Pancreas (tissue), 10 donors: ENCODE measurements at regions not wholly inside any gene's neighbourhood (a gene's known extent, or its start where the extent isn't known, plus 50 kb on each side); places are given as distances from the start of the nearest gene placed in this dataset.

Source experiments
- ATAC-seq, 4 donors: fragments of 200-7000 bp; cut with Tn5 transposase; one replicate each; pipeline versions ENCODE4 v1.8.0 to v1.9.1; 2020; ENCODE audit warnings: mild to moderate bottlenecking in 4 of 4, moderate library complexity in 4 of 4
- DNase-seq, 6 donors: peaks; one replicate each; pipeline ENCODE4 v3.0.0-alpha.2; 2020
- FAIRE-seq: peaks from 2 replicates; lab custom pipeline; 2012; peaks lifted over from hg19 to GRCh38; lab: Jason Lieb, UNC
- H3K27ac ChIP-seq, 4 donors: fragments of 200-600 bp; sonication (generic); 1 replicate in 3 of 4; 2 replicates in 1 of 4; pipeline versions ENCODE4 v1.5.0 to v1.8.0; 2020
- H3K27me3 ChIP-seq, 4 donors: fragments of 200-600 bp; one replicate each; pipeline ENCODE4 v1.8.0; 2021
- H3K36me3 ChIP-seq, 3 donors: fragments of 200-600 bp; sonication (generic) in 1 of 3; one replicate each; pipeline versions ENCODE4 v1.5.0 to v1.8.0; 2020 to 2021
- H3K4me1 ChIP-seq, 3 donors: fragments of 200-600 bp; one replicate each; pipeline ENCODE4 v1.8.0; 2021
- H3K4me3 ChIP-seq, 4 donors: fragments of 200-600 bp; sonication (generic) in 2 of 4; one replicate each; pipeline versions ENCODE4 v1.5.0 to v1.8.0; 2020 to 2021
- H3K9me3 ChIP-seq, 4 donors: fragments of 200-600 bp; one replicate each; pipeline ENCODE4 v1.8.0; 2021
- CTCF ChIP-seq, 4 donors: fragments of 200-600 bp; sonication (generic) in 3 of 4; IDR thresholded peaks; one replicate each; pipeline versions ENCODE4 v1.5.0 to v1.8.0; 2021; ENCODE audit warnings: antibody characterized with exemption in 4 of 4
- WGBS, 2 donors: extraction: QIAGEN DNeasy Blood & Tissue Kit; methylation state at CpG; one replicate each; pipeline ENCODE4 v1.1.7; 2013; 5-methylcytosine and 5-hydroxymethylcytosine counted together
- intact Hi-C, 3 donors: fragments of 100-400 bp; cut with DNase I; formaldehyde crosslinking; loops; one replicate each; pipeline versions ENCODE4 v1.11.1 to v1.14.2; 2022
- donor health status: healthy with polysubstance abuse.
- donor health status: DM: no; HTN: no; CAD: no; lungs with moderate emphysema.
- donor health status: DM: no; HTN: no; CAD: no.
- donor health status: control.
- donor health status: control.
- donor health status: Bipolar disorder and iron deficiency.
- donor health status: DM: yes; HTN: yes; CAD: no.
- donor health status: DM: no; HTN: no; CAD: no.
- donor health status: DM: no; HTN: no; CAD: no.
- donor health status: DM: yes; HTN: yes; CAD: no.

GRCh38 chr4:138959097-138959815, 56.3 kb upstream of the NOCT start:
- WGBS, 2 donors: 78 to 82% methylated on average over 5 of the region's 5 CpGs
- ATAC-seq: no peak

GRCh38 chr4:138958519-138958918, 57.1 kb upstream of the NOCT start:
- intact Hi-C loops: no loop called here
- H3K27ac ChIP-seq: no peak overlapping the region
- no peak overlapping the region for H3K4me3 ChIP-seq
- 74 to 83% methylated on average over 3 of the region's 3 CpGs for WGBS, 2 donors
- H3K4me1 ChIP-seq: no peaks in the 10 kb centered on the region
- H3K9me3 ChIP-seq: no peaks in the 10 kb centered on the region
- DNase-seq (no peak), FAIRE-seq (no peak), ATAC-seq (no peak)
- H3K27me3 ChIP-seq: no peaks in the 10 kb centered on the region
- no peak for TF ChIP-seq CTCF (IDR thresholded peaks at IDR 0.05)
- H3K36me3 ChIP-seq: no peaks in the 10 kb centered on the region

More at GRCh38 chr4:138959097-138959815, 56.3 kb upstream of the NOCT start:
- TF ChIP-seq CTCF (IDR thresholded peaks at IDR 0.05): no peak
- Histone ChIP-seq H3K27ac (no peak overlapping the region), H3K4me1 (no peaks in the 10 kb centered on the region), H3K4me3 (no peak overlapping the region), H3K36me3 (no peaks in the 10 kb centered on the region), H3K9me3 (no peaks in the 10 kb centered on the region), H3K27me3 (no peaks in the 10 kb centered on the region)
- DNase-seq (no peak), FAIRE-seq (no peak)
- intact Hi-C loops: no loop called here

GRCh38 chr4:138957302-138957701, 58.3 kb upstream of the NOCT start:
- no peaks in the 10 kb centered on the region for H3K9me3 ChIP-seq

DNA sequence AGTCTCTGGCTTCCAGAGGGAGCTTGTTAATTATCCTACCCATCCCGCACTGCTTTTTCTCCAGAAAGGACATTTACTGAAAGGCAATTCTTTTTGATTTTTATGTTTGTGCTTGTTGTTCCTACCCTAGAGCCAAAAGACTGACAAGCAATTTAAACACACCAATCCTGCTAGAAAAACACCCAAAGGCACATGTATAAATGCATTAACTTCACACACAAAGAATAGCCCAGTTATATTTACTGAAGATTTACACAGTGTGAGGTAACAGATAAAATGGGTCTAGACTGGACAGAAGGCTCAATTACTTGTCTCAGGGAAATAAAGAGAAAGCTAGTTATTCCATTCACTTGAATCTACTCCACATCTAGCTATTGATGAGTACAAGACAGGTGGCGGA, 61.2 kb upstream of the NOCT start:
- DNase-seq: no peak
- Histone ChIP-seq H3K4me1 (no peaks in the 10 kb centered on the region), H3K36me3 (no peaks in the 10 kb centered on the region), H3K9me3 (no peaks in the 10 kb centered on the region), H3K4me3 (no peak overlapping the region), H3K27me3 (no peaks in the 10 kb centered on the region), H3K27ac (peak overlapping the region in 1 of 4 donors; percentile 28)
- intact Hi-C loops: no loop called here
- WGBS, 2 donors: 89 to 94% methylated on average over 2 of the region's 2 CpGs
- FAIRE-seq: no peak
- no peak for ATAC-seq
- no peak for TF ChIP-seq CTCF (IDR thresholded peaks at IDR 0.05)

More at GRCh38 chr4:138957302-138957701, 58.3 kb upstream of the NOCT start:
- FAIRE-seq (no peak), ATAC-seq (no peak), DNase-seq (no peak)
- Histone ChIP-seq H3K27me3 (no peaks in the 10 kb centered on the region), H3K4me1 (no peaks in the 10 kb centered on the region), H3K36me3 (no peaks in the 10 kb centered on the region), H3K4me3 (no peak overlapping the region), H3K27ac (no peak overlapping the region)
- TF ChIP-seq CTCF (IDR thresholded peaks at IDR 0.05): no peak
- intact Hi-C loops: no loop called here
- WGBS, 2 donors: 79 to 86% methylated on average over 7 of the region's 7 CpGs

DNA sequence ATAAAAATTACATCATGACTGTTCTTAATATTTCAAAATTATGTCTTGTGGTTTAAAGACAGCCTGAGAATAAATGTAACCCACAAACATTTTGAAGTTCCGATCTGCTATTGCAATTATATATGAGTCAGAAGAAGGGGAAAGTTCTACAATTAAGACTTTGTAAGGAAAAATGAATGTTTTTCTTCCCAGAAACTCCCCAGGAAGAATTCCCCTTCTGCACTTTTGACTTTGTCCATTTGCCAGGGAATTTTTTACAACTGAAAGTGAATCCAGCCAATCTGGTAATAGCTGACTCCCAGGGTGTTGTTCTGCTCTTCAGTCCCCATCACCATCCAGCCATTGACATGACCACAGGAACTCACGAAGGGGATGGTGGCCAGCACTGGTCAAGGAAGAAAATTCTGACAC, 61.6 kb upstream of the NOCT start:
- no peaks in the 10 kb centered on the region for H3K4me1 ChIP-seq
- DNase-seq (no peak), FAIRE-seq (no peak), ATAC-seq (peak in 3 of 4 donors; percentile 30 to 79 (median 78))
- H3K4me3 ChIP-seq: no peak overlapping the region
- intact Hi-C loops: no loop called here
- 54 to 55% methylated on average over 2 of the region's 2 CpGs for WGBS, 2 donors
- no peaks in the 10 kb centered on the region for H3K9me3 ChIP-seq
- no peak for TF ChIP-seq CTCF (IDR thresholded peaks at IDR 0.05)
- no peaks in the 10 kb centered on the region for H3K27me3 ChIP-seq
- peak overlapping the region in 1 of 4 donors; percentile 28 for H3K27ac ChIP-seq
- no peaks in the 10 kb centered on the region for H3K36me3 ChIP-seq
